ENCODE measurements at regions not wholly inside any gene's neighbourhood (a gene's known extent, or its start where the extent isn't known, plus 50 kb on each side); places are given as distances from the start of the nearest gene placed in this dataset.
"Not testable (repeated sequence)": the region's sequence is repeated elsewhere in the genome, so short reads cannot be mapped to it uniquely, and the experiment has no call there.

DNA sequence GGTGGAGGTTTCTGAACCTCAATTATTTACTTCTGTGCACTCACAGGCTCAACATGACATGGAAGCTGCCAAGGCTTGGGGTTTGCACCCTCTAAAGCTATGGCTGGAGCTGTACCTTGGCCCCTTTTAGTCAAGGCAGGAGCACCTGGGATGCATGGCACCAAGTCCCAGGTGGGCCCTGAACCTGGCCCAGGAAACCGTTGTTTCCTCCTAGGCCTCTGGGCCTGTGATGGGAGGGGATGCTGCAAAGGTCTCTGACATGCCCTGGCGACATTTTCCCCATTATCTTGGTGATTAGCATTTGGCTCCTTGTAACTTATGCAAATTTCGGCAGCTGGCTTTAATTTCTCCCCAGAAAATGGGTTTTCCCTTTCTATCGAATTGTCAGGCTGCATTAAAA lies 726.1 kb upstream of the POU3F4 start:
- Histone ChIP-seq H2BK12ac (ENCODE audit: low read length in 2 of 2) (no peak overlapping the region), H3K27ac (ENCODE audit: low read length, poor library complexity, severe bottlenecking) (no peak overlapping the region), H3K23ac (ENCODE audit: low read length in 2 of 2) (no peak overlapping the region), H3K18ac (ENCODE audit: low read depth in 1 of 2, low read length in 2 of 2) (no peak overlapping the region), H2AFZ (ENCODE audit: low read depth, low read length) (no peak overlapping the region), H4K8ac (ENCODE audit: low read length) (no peak overlapping the region), H2AK5ac (ENCODE audit: low read length, severe bottlenecking) (no peak overlapping the region), H3K4me1 (ENCODE audit: control insufficient read depth, insufficient read depth, low read depth, low read length) (no peaks in the 10 kb centered on the region), H4K91ac (ENCODE audit: low read length) (no peak overlapping the region), H3K14ac (ENCODE audit: low read length in 2 of 2) (no peak overlapping the region), H3K4ac (ENCODE audit: low read depth in 1 of 2, low read length in 2 of 2) (no peak overlapping the region), H2BK5ac (ENCODE audit: low read depth, low read length, poor library complexity, severe bottlenecking) (no peak overlapping the region), H3K4me3 (ENCODE audit: insufficient read depth in 1 of 2, low read depth in 1 of 2, low read length in 2 of 2) (no peak overlapping the region), H3K79me1 (replicated peaks; ENCODE audit: low read length, poor library complexity, severe bottlenecking) (no peaks in the 10 kb centered on the region), H3K9ac (ENCODE audit: low read length) (no peak overlapping the region), H3K36me3 (ENCODE audit: control insufficient read depth in 1 of 2, insufficient read depth in 2 of 2, low read depth in 1 of 2, low read length in 2 of 2) (no peaks in the 10 kb centered on the region), H2BK15ac (ENCODE audit: low read depth, poor library complexity, severe bottlenecking) (no peak overlapping the region), H2BK120ac (ENCODE audit: low read depth, low read length) (no peak overlapping the region), H3K27me3 (ENCODE audit: control insufficient read depth in 1 of 2, insufficient read depth in 1 of 2, low read length in 2 of 2) (no peaks in the 10 kb centered on the region), H3K4me2 (ENCODE audit: low read length, poor library complexity, severe bottlenecking) (no peak overlapping the region), H3K9me3 (ENCODE audit: control insufficient read depth, low read length) (peaks cover 11% of the 10 kb centered on the region)
- 46% methylated on average over 4 of the region's 4 CpGs for WGBS
- DNase-seq = no peak

DNA sequence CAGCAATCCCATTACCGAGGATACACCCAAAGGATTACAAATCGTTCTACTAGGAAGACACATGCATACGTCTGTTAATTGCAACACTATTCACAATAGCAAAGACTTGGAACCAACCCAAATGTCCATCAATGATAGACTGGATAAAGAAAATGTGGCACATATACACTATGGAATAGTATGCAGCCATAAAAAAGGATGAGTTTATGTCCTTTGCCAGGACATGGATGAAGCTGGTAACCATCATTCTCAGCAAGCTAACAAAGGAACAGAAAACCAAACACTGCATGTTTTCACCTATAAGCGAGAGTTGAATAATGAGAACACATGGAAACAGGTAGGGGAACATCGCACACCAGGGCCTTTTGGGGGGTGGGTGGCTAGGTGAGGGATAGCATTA lies 695.2 kb upstream of the POU3F4 start:
- H3K4me1 ChIP-seq (ENCODE audit: control insufficient read depth, insufficient read depth, low read depth, low read length); H3K36me3 ChIP-seq (ENCODE audit: control insufficient read depth in 1 of 2, insufficient read depth in 2 of 2, low read depth in 1 of 2, low read length in 2 of 2); H2BK15ac ChIP-seq (ENCODE audit: low read depth, poor library complexity, severe bottlenecking); H4K91ac ChIP-seq (ENCODE audit: low read length); H3K4ac ChIP-seq (ENCODE audit: low read depth in 1 of 2, low read length in 2 of 2); H2BK12ac ChIP-seq (ENCODE audit: low read length in 2 of 2); H3K14ac ChIP-seq (ENCODE audit: low read length in 2 of 2); H3K18ac ChIP-seq (ENCODE audit: low read depth in 1 of 2, low read length in 2 of 2); H2BK120ac ChIP-seq (ENCODE audit: low read depth, low read length); H4K8ac ChIP-seq (ENCODE audit: low read length); DNase-seq; H3K27ac ChIP-seq (ENCODE audit: low read length, poor library complexity, severe bottlenecking); H2AK5ac ChIP-seq (ENCODE audit: low read length, severe bottlenecking); H3K9ac ChIP-seq (ENCODE audit: low read length); H3K27me3 ChIP-seq (ENCODE audit: control insufficient read depth in 1 of 2, insufficient read depth in 1 of 2, low read length in 2 of 2); H2BK5ac ChIP-seq (ENCODE audit: low read depth, low read length, poor library complexity, severe bottlenecking); H3K23ac ChIP-seq (ENCODE audit: low read length in 2 of 2); H3K4me2 ChIP-seq (ENCODE audit: low read length, poor library complexity, severe bottlenecking); H3K79me1 ChIP-seq (replicated peaks; ENCODE audit: low read length, poor library complexity, severe bottlenecking); H2AFZ ChIP-seq (ENCODE audit: low read depth, low read length); H3K4me3 ChIP-seq (ENCODE audit: insufficient read depth in 1 of 2, low read depth in 1 of 2, low read length in 2 of 2): not testable (repeated sequence)
- WGBS = no CpG with 5 or more reads among the region's 5 CpGs
- H3K9me3 ChIP-seq (ENCODE audit: control insufficient read depth, low read length) = peaks cover 20% of the 10 kb centered on the region

DNA sequence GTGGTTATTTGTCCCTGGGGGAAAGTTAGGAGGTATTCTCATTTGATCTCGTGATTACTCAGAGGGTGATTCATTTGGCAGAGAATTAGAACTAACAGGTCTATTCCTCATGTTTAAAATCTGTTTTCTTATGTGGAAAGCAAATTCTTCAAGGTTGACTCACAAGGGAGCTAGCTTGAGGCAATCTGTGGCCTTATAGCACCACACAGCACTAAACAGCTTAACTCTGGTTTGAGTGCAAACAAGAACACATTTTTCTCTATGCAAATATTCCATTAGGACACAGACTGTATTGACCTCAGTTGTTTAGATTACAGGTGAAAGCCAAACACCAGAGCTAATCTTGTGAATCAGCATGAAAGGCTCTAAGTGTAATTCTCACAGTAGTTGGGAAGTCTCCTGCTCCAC lies 694.4 kb upstream of the POU3F4 start:
- Histone ChIP-seq H2BK15ac (ENCODE audit: low read depth, poor library complexity, severe bottlenecking) (no peak overlapping the region), H3K4me1 (ENCODE audit: control insufficient read depth, insufficient read depth, low read depth, low read length) (no peaks in the 10 kb centered on the region), H3K18ac (ENCODE audit: low read depth in 1 of 2, low read length in 2 of 2) (no peak overlapping the region), H3K4me3 (ENCODE audit: insufficient read depth in 1 of 2, low read depth in 1 of 2, low read length in 2 of 2) (no peak overlapping the region), H3K4ac (ENCODE audit: low read depth in 1 of 2, low read length in 2 of 2) (no peak overlapping the region), H2BK120ac (ENCODE audit: low read depth, low read length) (no peak overlapping the region), H3K27ac (ENCODE audit: low read length, poor library complexity, severe bottlenecking) (no peak overlapping the region), H4K8ac (ENCODE audit: low read length) (no peak overlapping the region), H3K23ac (ENCODE audit: low read length in 2 of 2) (no peak overlapping the region), H2AK5ac (ENCODE audit: low read length, severe bottlenecking) (no peak overlapping the region), H3K9ac (ENCODE audit: low read length) (no peak overlapping the region), H3K9me3 (ENCODE audit: control insufficient read depth, low read length) (peaks cover 20% of the 10 kb centered on the region), H3K14ac (ENCODE audit: low read length in 2 of 2) (no peak overlapping the region), H3K27me3 (ENCODE audit: control insufficient read depth in 1 of 2, insufficient read depth in 1 of 2, low read length in 2 of 2) (no peaks in the 10 kb centered on the region), H2BK12ac (ENCODE audit: low read length in 2 of 2) (no peak overlapping the region), H3K36me3 (ENCODE audit: control insufficient read depth in 1 of 2, insufficient read depth in 2 of 2, low read depth in 1 of 2, low read length in 2 of 2) (no peaks in the 10 kb centered on the region), H2BK5ac (ENCODE audit: low read depth, low read length, poor library complexity, severe bottlenecking) (no peak overlapping the region), H3K79me1 (replicated peaks; ENCODE audit: low read length, poor library complexity, severe bottlenecking) (no peaks in the 10 kb centered on the region), H4K91ac (ENCODE audit: low read length) (no peak overlapping the region), H2AFZ (ENCODE audit: low read depth, low read length) (no peak overlapping the region), H3K4me2 (ENCODE audit: low read length, poor library complexity, severe bottlenecking) (no peak overlapping the region)
- no CpG with 5 or more reads among the region's 1 CpG for WGBS
- peak; percentile 81 for DNase-seq

DNA sequence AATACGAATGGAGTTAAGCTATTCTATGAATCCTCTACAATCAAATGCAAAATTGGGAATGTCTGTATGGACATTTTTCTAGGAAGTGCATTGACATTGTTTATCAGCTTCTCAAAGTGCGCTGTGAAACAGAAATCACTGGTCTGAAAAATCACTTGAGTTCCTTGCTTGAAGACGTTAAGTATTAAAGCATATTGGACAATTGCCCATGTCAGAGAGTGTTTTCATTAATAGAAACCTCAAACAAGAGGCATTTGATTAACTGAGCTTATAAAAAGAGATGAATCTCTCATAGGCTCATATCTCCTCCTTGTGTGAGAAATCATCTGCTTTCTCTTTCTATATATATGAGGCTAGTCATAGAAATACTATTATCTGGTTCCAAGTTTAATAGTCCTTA lies 692.1 kb upstream of the POU3F4 start:
- Histone ChIP-seq H3K4me1 (ENCODE audit: control insufficient read depth, insufficient read depth, low read depth, low read length) (no peaks in the 10 kb centered on the region), H3K27me3 (ENCODE audit: control insufficient read depth in 1 of 2, insufficient read depth in 1 of 2, low read length in 2 of 2) (no peaks in the 10 kb centered on the region), H3K18ac (ENCODE audit: low read depth in 1 of 2, low read length in 2 of 2) (no peak overlapping the region), H2BK15ac (ENCODE audit: low read depth, poor library complexity, severe bottlenecking) (no peak overlapping the region), H3K9me3 (ENCODE audit: control insufficient read depth, low read length) (peaks cover 17% of the 10 kb centered on the region), H3K36me3 (ENCODE audit: control insufficient read depth in 1 of 2, insufficient read depth in 2 of 2, low read depth in 1 of 2, low read length in 2 of 2) (no peaks in the 10 kb centered on the region), H3K4ac (ENCODE audit: low read depth in 1 of 2, low read length in 2 of 2) (no peak overlapping the region), H2BK120ac (ENCODE audit: low read depth, low read length) (no peak overlapping the region), H3K4me3 (ENCODE audit: insufficient read depth in 1 of 2, low read depth in 1 of 2, low read length in 2 of 2) (no peak overlapping the region), H3K27ac (ENCODE audit: low read length, poor library complexity, severe bottlenecking) (no peak overlapping the region), H4K91ac (ENCODE audit: low read length) (no peak overlapping the region), H2AFZ (ENCODE audit: low read depth, low read length) (no peak overlapping the region), H2AK5ac (ENCODE audit: low read length, severe bottlenecking) (no peak overlapping the region), H3K23ac (ENCODE audit: low read length in 2 of 2) (no peak overlapping the region), H3K4me2 (ENCODE audit: low read length, poor library complexity, severe bottlenecking) (no peak overlapping the region), H3K79me1 (replicated peaks; ENCODE audit: low read length, poor library complexity, severe bottlenecking) (no peaks in the 10 kb centered on the region), H4K8ac (ENCODE audit: low read length) (no peak overlapping the region), H2BK12ac (ENCODE audit: low read length in 2 of 2) (no peak overlapping the region), H3K14ac (ENCODE audit: low read length in 2 of 2) (no peak overlapping the region), H3K9ac (ENCODE audit: low read length) (no peak overlapping the region), H2BK5ac (ENCODE audit: low read depth, low read length, poor library complexity, severe bottlenecking) (no peak overlapping the region)
- DNase-seq = no peak
- 100% methylated on average over 1 of the region's 3 CpGs for WGBS
